ENCODE measurements at regions not wholly inside any gene's neighbourhood (a gene's known extent, or its start where the extent isn't known, plus 50 kb on each side); places are given as distances from the start of the nearest gene placed in this dataset.

- DNase-seq, result no peak
Observed at GRCh38 chr16:5379954-5380353, 282.4 kb upstream of the EEF2KMT start.

GRCh38 chr16:5378531-5378930 lies 280.9 kb upstream of the EEF2KMT start:
- DNase-seq, result no peak

GRCh38 chr16:5377280-5377898 lies 279.8 kb upstream of the EEF2KMT start:
- no peak for DNase-seq

GRCh38 chr16:5374184-5374583 lies 276.6 kb upstream of the EEF2KMT start:
- no peak for DNase-seq

GRCh38 chr16:5367951-5368350 lies 270.4 kb upstream of the EEF2KMT start:
- no peak for DNase-seq

- no peak for DNase-seq
Observed at GRCh38 chr16:5366126-5366525, 268.5 kb upstream of the EEF2KMT start.

GRCh38 chr16:5364186-5364585 lies 266.6 kb upstream of the EEF2KMT start:
- no peak for DNase-seq

- DNase-seq, result no peak
Observed at GRCh38 chr16:5361322-5361721, 263.7 kb upstream of the EEF2KMT start.

GRCh38 chr16:5354645-5355044 lies 257.1 kb upstream of the EEF2KMT start:
- no peak for DNase-seq

- DNase-seq, result no peak
Observed at GRCh38 chr16:5349670-5350517, 252.3 kb upstream of the EEF2KMT start.

GRCh38 chr16:5349101-5349500 lies 251.5 kb upstream of the EEF2KMT start:
- no peak for DNase-seq

GRCh38 chr16:5347561-5347960 lies 250.0 kb upstream of the EEF2KMT start:
- DNase-seq, result no peak

- DNase-seq, result no peak
Observed at GRCh38 chr16:5336941-5337340, 239.3 kb upstream of the EEF2KMT start.

- no peak for DNase-seq
Observed at GRCh38 chr16:5333991-5334390, 236.4 kb upstream of the EEF2KMT start.

GRCh38 chr16:5333126-5333525 lies 235.5 kb upstream of the EEF2KMT start:
- DNase-seq, result no peak

GRCh38 chr16:5330058-5330457 lies 232.5 kb upstream of the EEF2KMT start:
- no peak for DNase-seq

GRCh38 chr16:5328546-5328945 lies 231.0 kb upstream of the EEF2KMT start:
- DNase-seq, result no peak

- DNase-seq, result no peak
Observed at GRCh38 chr16:5326395-5326794, 228.8 kb upstream of the EEF2KMT start.

- DNase-seq, result no peak
Observed at GRCh38 chr16:5325932-5326331, 228.3 kb upstream of the EEF2KMT start.

- DNase-seq, result no peak
Observed at GRCh38 chr16:5323284-5324141, 225.9 kb upstream of the EEF2KMT start.

- DNase-seq, result no peak
Observed at GRCh38 chr16:5321930-5322329, 224.3 kb upstream of the EEF2KMT start.

GRCh38 chr16:5319799-5320198 lies 222.2 kb upstream of the EEF2KMT start:
- no peak for DNase-seq

GRCh38 chr16:5315914-5316313 lies 218.3 kb upstream of the EEF2KMT start:
- DNase-seq, result no peak

GRCh38 chr16:5314377-5314776 lies 216.8 kb upstream of the EEF2KMT start:
- no peak for DNase-seq

Data from activated CD4-positive, alpha-beta T cell treated with anti-CD3 and anti-CD28 coated beads, Interleukin-2, amount 50 U/mL, for 1 hour (primary cell).